ENCODE measurements at regions not wholly inside any gene's neighbourhood (a gene's known extent, or its start where the extent isn't known, plus 50 kb on each side); places are given as distances from the start of the nearest gene placed in this dataset.

DNA sequence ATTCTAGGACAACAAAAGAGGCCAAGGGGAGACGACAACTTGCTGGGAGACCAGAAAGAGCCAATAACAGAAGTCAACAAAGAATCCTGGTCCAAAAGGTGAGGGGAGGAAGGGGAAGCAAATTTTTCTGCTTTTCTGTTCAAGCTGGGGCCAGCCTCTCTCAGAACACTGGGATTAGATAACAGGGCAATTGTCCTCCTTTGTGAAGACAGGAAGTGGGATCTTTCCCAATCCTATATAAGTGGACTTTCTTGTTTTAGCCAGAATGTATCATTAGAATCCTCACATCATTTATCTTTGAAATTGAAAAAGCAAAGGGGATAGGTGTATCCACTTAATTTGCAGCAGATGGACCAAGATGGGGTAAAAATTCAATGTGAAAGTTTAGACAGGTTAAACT lies 101.2 kb upstream of the COL21A1 start:
- WGBS, 2 experiments (ENCODE audit: extremely low coverage in 1 of 2, insufficient coverage in 1 of 2, insufficient read length in 1 of 2, insufficient replicate concordance in 2 of 2, low coverage in 1 of 2, low lambda C conversion rate in 2 of 2, missing lambda C conversion rate in 1 of 2) = 88% methylated on average over 1 of the region's 1 CpG; no CpG with 5 or more reads in 1 of the 2 experiments
- H3K4me1 ChIP-seq (replicated peaks in 1 of 4; ENCODE audit: control insufficient read depth in 3 of 4, insufficient read depth in 4 of 4, low read length in 3 of 4) = no peaks in the 10 kb centered on the region
- no peaks in the 10 kb centered on the region for H3K79me2 ChIP-seq (ENCODE audit: control insufficient read depth in 1 of 2, insufficient read depth in 2 of 2, low read length in 2 of 2)
- no peak overlapping the region for H3K14ac ChIP-seq (ENCODE audit: insufficient read length)
- H2BK20ac ChIP-seq (ENCODE audit: low read length) = no peak overlapping the region
- H3K4ac ChIP-seq (replicated peaks; ENCODE audit: insufficient read length, low read depth, low read length) = no peak overlapping the region
- H3K9ac ChIP-seq (replicated peaks in 1 of 4; ENCODE audit: extremely low read depth in 1 of 4, low read depth in 3 of 4, low read length in 3 of 4) = no peak overlapping the region
- no peaks in the 10 kb centered on the region for H3K23me2 ChIP-seq (ENCODE audit: low read depth, low read length)
- no peaks in the 10 kb centered on the region for H4K20me1 ChIP-seq (replicated peaks in 1 of 2; ENCODE audit: control insufficient read depth in 1 of 2, insufficient read depth in 2 of 2, low read length in 2 of 2)
- TF ChIP-seq, protein P1, sequence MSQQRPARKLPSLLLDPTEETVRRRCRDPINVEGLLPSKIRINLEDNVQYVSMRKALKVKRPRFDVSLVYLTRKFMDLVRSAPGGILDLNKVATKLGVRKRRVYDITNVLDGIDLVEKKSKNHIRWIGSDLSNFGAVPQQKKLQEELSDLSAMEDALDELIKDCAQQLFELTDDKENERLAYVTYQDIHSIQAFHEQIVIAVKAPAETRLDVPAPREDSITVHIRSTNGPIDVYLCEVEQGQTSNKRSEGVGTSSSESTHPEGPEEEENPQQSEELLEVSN (IDR thresholded peaks at IDR 0.05) = no peak
- TF ChIP-seq HDAC6 (IDR thresholded peaks at IDR 0.05; ENCODE audit: low read depth, low read length) (no peak), CBX5 (IDR thresholded peaks at IDR 0.05; ENCODE audit: low read depth, low read length) (no peak)
- FAIRE-seq = no peak
- no peak overlapping the region for H2AK5ac ChIP-seq (ENCODE audit: low read depth, low read length)
- H3K36me3 ChIP-seq (ENCODE audit: control insufficient read depth in 2 of 4, insufficient read depth in 4 of 4, low read length in 3 of 4) = no peaks in the 10 kb centered on the region
- H3K79me1 ChIP-seq (ENCODE audit: low read depth, low read length) = no peaks in the 10 kb centered on the region
- H4K8ac ChIP-seq (ENCODE audit: extremely low read depth, insufficient read depth, low read length) = no peak overlapping the region
- H2AFZ ChIP-seq (ENCODE audit: low read length) = 0 out of 2 replicates have a peak overlapping the region, but pooled peaks have one; percentile 9
- H2BK120ac ChIP-seq (replicated peaks; ENCODE audit: low read depth, low read length) = no peak overlapping the region
- no peak overlapping the region for H3K56ac ChIP-seq (replicated peaks; ENCODE audit: insufficient read length, low read depth, low read length)
- CTCF ChIA-PET (ENCODE audit: partially characterized antibody) = interaction anchor here (0.6 kb wide), 1 partner anchor 9 kb away, joined by 3 read pairs; no protein-coding TSS in a partner anchor
- H3K9me3 ChIP-seq (ENCODE audit: insufficient read depth in 2 of 2, low read depth in 1 of 2, low read length in 1 of 2) = no peaks in the 10 kb centered on the region; a peak in 1 of 4 replicates
- H2BK15ac ChIP-seq (ENCODE audit: low read length) = no peak overlapping the region
- POLR2A ChIA-PET (ENCODE audit: partially characterized antibody) = no interaction called here
- no peak overlapping the region for H4K91ac ChIP-seq (replicated peaks; ENCODE audit: insufficient read length, low read length)
- no peak overlapping the region for H3K27ac ChIP-seq (ENCODE audit: low read depth, low read length)
- H3K27me3 ChIP-seq (replicated peaks in 1 of 4; ENCODE audit: control insufficient read depth in 3 of 4, extremely low read depth in 1 of 4, insufficient read depth in 3 of 4, low read length in 3 of 4) = no peaks in the 10 kb centered on the region
- H3K4me3 ChIP-seq (ENCODE audit: extremely low read depth in 1 of 4, insufficient read depth in 2 of 4, low read depth in 3 of 4, low read length in 4 of 4) = no peak overlapping the region
- no peak overlapping the region for H3K23ac ChIP-seq (ENCODE audit: insufficient read length)
- H4K5ac ChIP-seq (ENCODE audit: insufficient read length, low read depth, low read length) = no peak overlapping the region
- H3K4me2 ChIP-seq (ENCODE audit: insufficient read depth in 1 of 2, low read depth in 2 of 2, low read length in 2 of 2) = no peak overlapping the region
- DNase-seq (ENCODE audit: low read depth in 1 of 2, low spot score in 2 of 2) = no peak
- H2BK5ac ChIP-seq (ENCODE audit: low read depth, low read length) = no peak overlapping the region
- H2BK12ac ChIP-seq (ENCODE audit: low read depth, low read length) = no peak overlapping the region
- no peak overlapping the region for H3K18ac ChIP-seq (ENCODE audit: extremely low read depth, low read length)
